ENCODE measurements at regions not wholly inside any gene's neighbourhood (a gene's known extent, or its start where the extent isn't known, plus 50 kb on each side); places are given as distances from the start of the nearest gene placed in this dataset.

DNA sequence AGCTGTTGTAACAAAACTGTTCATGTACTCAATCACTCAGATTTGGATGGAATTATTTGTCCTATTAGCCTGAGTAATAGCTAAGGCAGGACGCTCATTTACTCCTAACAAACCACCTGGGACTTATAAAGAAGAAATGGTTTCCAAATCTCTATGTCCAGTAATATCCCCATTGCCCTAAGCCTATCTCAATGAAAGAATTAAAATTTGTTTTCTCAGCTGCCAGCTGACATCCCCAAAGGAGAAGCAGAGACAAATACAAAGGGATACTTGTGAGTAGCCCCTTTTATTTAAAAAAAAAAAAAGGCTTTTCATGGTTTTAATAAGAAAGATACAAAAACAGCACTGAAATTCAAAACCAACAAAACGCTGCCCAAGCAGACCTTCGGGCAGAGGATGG lies 211.4 kb upstream of the PARD3B start:
- H3K79me2 ChIP-seq (ENCODE audit: control insufficient read depth, insufficient read depth, low read length) = no peaks in the 10 kb centered on the region
- DNase-seq (ENCODE audit: low read depth in 2 of 2) = no peak
- no peak overlapping the region for H3K4me2 ChIP-seq (ENCODE audit: extremely low read depth, insufficient read depth, low read length)
- H3K4me3 ChIP-seq (replicated peaks in 1 of 4; ENCODE audit: control extremely low read depth in 1 of 4, insufficient read depth in 1 of 4, low read depth in 3 of 4, low read length in 4 of 4) = no peak overlapping the region
- TF ChIP-seq, protein P1, sequence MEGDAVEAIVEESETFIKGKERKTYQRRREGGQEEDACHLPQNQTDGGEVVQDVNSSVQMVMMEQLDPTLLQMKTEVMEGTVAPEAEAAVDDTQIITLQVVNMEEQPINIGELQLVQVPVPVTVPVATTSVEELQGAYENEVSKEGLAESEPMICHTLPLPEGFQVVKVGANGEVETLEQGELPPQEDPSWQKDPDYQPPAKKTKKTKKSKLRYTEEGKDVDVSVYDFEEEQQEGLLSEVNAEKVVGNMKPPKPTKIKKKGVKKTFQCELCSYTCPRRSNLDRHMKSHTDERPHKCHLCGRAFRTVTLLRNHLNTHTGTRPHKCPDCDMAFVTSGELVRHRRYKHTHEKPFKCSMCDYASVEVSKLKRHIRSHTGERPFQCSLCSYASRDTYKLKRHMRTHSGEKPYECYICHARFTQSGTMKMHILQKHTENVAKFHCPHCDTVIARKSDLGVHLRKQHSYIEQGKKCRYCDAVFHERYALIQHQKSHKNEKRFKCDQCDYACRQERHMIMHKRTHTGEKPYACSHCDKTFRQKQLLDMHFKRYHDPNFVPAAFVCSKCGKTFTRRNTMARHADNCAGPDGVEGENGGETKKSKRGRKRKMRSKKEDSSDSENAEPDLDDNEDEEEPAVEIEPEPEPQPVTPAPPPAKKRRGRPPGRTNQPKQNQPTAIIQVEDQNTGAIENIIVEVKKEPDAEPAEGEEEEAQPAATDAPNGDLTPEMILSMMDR (conservative IDR thresholded peaks at IDR 0.05 in 1 of 2, IDR thresholded peaks at IDR 0.05 in 1 of 2; ENCODE audit: low read depth in 1 of 2, low read length in 2 of 2) = no peak
- no peak for TF ChIP-seq EZH2 (IDR thresholded peaks at IDR 0.05; ENCODE audit: low read length, missing control alignments)
- H2AFZ ChIP-seq (ENCODE audit: low read length) = no peak overlapping the region
- no peaks in the 10 kb centered on the region for H3K4me1 ChIP-seq (ENCODE audit: control insufficient read depth, extremely low read depth, insufficient read depth, low read length)
- no peaks in the 10 kb centered on the region for H4K20me1 ChIP-seq (ENCODE audit: control insufficient read depth, extremely low read depth, insufficient read depth, low read length)
- no peaks in the 10 kb centered on the region for H3K9me3 ChIP-seq (ENCODE audit: control insufficient read depth, insufficient read depth, low read depth, low read length)
- no peaks in the 10 kb centered on the region for H3K36me3 ChIP-seq (ENCODE audit: control insufficient read depth, insufficient read depth, low read length)
- H3K27ac ChIP-seq (ENCODE audit: insufficient read depth, low read length) = no peak overlapping the region
- H3K9ac ChIP-seq (ENCODE audit: insufficient read depth, low read length) = no peak overlapping the region
- no peaks in the 10 kb centered on the region for H3K27me3 ChIP-seq (ENCODE audit: control insufficient read depth, insufficient read depth, low read length)

- Histone ChIP-seq H3K79me2 (ENCODE audit: control insufficient read depth, insufficient read depth, low read length) (no peaks in the 10 kb centered on the region), H3K27ac (ENCODE audit: insufficient read depth, low read length) (no peak overlapping the region), H4K20me1 (ENCODE audit: control insufficient read depth, extremely low read depth, insufficient read depth, low read length) (no peaks in the 10 kb centered on the region), H3K4me2 (ENCODE audit: extremely low read depth, insufficient read depth, low read length) (no peak overlapping the region), H3K27me3 (ENCODE audit: control insufficient read depth, insufficient read depth, low read length) (no peaks in the 10 kb centered on the region), H3K4me1 (ENCODE audit: control insufficient read depth, extremely low read depth, insufficient read depth, low read length) (no peaks in the 10 kb centered on the region), H2AFZ (ENCODE audit: low read length) (no peak overlapping the region), H3K9ac (ENCODE audit: insufficient read depth, low read length) (no peak overlapping the region), H3K9me3 (ENCODE audit: control insufficient read depth, insufficient read depth, low read depth, low read length) (no peaks in the 10 kb centered on the region), H3K4me3 (replicated peaks in 1 of 4; ENCODE audit: control extremely low read depth in 1 of 4, insufficient read depth in 1 of 4, low read depth in 3 of 4, low read length in 4 of 4) (no peak overlapping the region), H3K36me3 (ENCODE audit: control insufficient read depth, insufficient read depth, low read length) (no peaks in the 10 kb centered on the region)
- no peak for DNase-seq (ENCODE audit: low read depth in 2 of 2)
- TF ChIP-seq, protein P1 (conservative IDR thresholded peaks at IDR 0.05 in 1 of 2, IDR thresholded peaks at IDR 0.05 in 1 of 2; ENCODE audit: low read depth in 1 of 2, low read length in 2 of 2) = no peak
- no peak for TF ChIP-seq EZH2 (IDR thresholded peaks at IDR 0.05; ENCODE audit: low read length, missing control alignments)
Observed at GRCh38 chr2:204335451-204336058, 209.7 kb upstream of the PARD3B start.

DNA sequence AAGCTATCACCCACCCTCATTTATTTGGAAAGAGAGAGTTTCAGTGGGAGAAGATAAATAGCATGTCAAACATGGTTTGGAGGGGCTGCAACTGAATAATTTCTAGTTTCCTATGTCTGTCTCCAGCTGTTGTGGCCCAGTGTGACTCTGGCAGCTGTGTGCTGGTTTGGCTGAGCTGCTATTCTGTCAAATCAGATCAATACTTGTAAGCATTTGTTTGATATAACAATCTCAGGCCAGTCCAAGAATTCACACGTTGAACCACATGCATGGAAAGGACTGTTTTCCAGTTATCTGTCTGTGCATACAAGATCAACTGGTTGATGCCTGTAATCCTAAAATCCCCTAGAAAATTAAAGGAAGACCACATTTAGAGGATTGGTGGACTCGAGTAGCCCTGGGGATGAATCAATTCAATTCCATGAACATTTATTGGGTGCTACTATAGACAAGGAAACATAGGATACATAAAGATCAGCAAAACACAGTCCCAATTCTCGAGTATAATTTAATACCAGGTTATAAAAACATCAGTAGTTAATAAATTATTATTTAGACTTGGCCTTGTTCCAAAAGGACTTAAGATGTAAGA lies 209.0 kb upstream of the PARD3B start:
- H3K4me2 ChIP-seq (ENCODE audit: extremely low read depth, insufficient read depth, low read length) = no peak overlapping the region
- TF ChIP-seq, protein P1 (conservative IDR thresholded peaks at IDR 0.05 in 1 of 2, IDR thresholded peaks at IDR 0.05 in 1 of 2; ENCODE audit: low read depth in 1 of 2, low read length in 2 of 2) = no peak
- TF ChIP-seq EZH2 (IDR thresholded peaks at IDR 0.05; ENCODE audit: low read length, missing control alignments) = no peak
- H3K4me3 ChIP-seq (replicated peaks in 1 of 4; ENCODE audit: control extremely low read depth in 1 of 4, insufficient read depth in 1 of 4, low read depth in 3 of 4, low read length in 4 of 4) = no peak overlapping the region
- H3K27me3 ChIP-seq (ENCODE audit: control insufficient read depth, insufficient read depth, low read length) = no peaks in the 10 kb centered on the region
- no peaks in the 10 kb centered on the region for H3K36me3 ChIP-seq (ENCODE audit: control insufficient read depth, insufficient read depth, low read length)
- no peaks in the 10 kb centered on the region for H3K4me1 ChIP-seq (ENCODE audit: control insufficient read depth, extremely low read depth, insufficient read depth, low read length)
- no peak overlapping the region for H3K27ac ChIP-seq (ENCODE audit: insufficient read depth, low read length)
- no peak for DNase-seq (ENCODE audit: low read depth in 2 of 2)
- H4K20me1 ChIP-seq (ENCODE audit: control insufficient read depth, extremely low read depth, insufficient read depth, low read length) = no peaks in the 10 kb centered on the region
- no peak overlapping the region for H3K9ac ChIP-seq (ENCODE audit: insufficient read depth, low read length)
- H3K9me3 ChIP-seq (ENCODE audit: control insufficient read depth, insufficient read depth, low read depth, low read length) = no peaks in the 10 kb centered on the region
- no peak overlapping the region for H2AFZ ChIP-seq (ENCODE audit: low read length)
- H3K79me2 ChIP-seq (ENCODE audit: control insufficient read depth, insufficient read depth, low read length) = no peaks in the 10 kb centered on the region
